ENCODE measurements at regions not wholly inside any gene's neighbourhood (a gene's known extent, or its start where the extent isn't known, plus 50 kb on each side); places are given as distances from the start of the nearest gene placed in this dataset.
"Not testable (repeated sequence)": the region's sequence is repeated elsewhere in the genome, so short reads cannot be mapped to it uniquely, and the experiment has no call there.

DNA sequence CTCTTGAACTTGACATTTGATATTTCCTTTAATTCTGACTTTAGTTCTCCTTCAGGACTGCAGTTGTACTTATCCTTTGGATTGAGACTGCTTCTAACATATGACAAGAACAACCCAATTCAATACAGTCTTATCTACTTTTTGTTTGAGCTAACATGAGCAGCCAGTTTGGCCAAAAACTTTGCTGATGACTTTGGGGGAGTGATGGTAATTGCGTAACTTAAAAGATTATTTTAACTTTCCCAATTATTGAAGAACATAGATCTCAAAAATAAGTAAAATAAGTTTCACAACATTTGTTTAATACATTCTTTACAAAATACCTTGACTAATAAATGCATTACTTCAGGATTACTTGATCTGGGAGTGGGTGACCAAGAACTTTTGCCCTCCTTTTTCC, 1311.1 kb upstream of the NRXN1 start:
- no peaks in the 10 kb centered on the region for H4K20me1 ChIP-seq (ENCODE audit: control insufficient read depth, insufficient read depth, low read depth, low read length)
- H3K27me3 ChIP-seq (ENCODE audit: control insufficient read depth, low read length): no peaks in the 10 kb centered on the region
- H3K4me2 ChIP-seq (ENCODE audit: low read length): no peak overlapping the region
- H3K9me3 ChIP-seq (ENCODE audit: control insufficient read depth, insufficient read depth, low read length): no peaks in the 10 kb centered on the region
- no peaks in the 10 kb centered on the region for H3K79me2 ChIP-seq (ENCODE audit: control insufficient read depth, low read length)
- no peaks in the 10 kb centered on the region for H3K36me3 ChIP-seq (ENCODE audit: control insufficient read depth, low read length)
- no peaks in the 10 kb centered on the region for H3F3A ChIP-seq (ENCODE audit: control insufficient read depth, insufficient read depth)
- H3K4me3 ChIP-seq (ENCODE audit: low read length): no peak overlapping the region
- no peaks in the 10 kb centered on the region for H3K9me2 ChIP-seq (replicated peaks; ENCODE audit: control insufficient read depth, low read length)
- no peak overlapping the region for H3K27ac ChIP-seq (ENCODE audit: low read depth, low read length)
- TF ChIP-seq, protein P1, sequence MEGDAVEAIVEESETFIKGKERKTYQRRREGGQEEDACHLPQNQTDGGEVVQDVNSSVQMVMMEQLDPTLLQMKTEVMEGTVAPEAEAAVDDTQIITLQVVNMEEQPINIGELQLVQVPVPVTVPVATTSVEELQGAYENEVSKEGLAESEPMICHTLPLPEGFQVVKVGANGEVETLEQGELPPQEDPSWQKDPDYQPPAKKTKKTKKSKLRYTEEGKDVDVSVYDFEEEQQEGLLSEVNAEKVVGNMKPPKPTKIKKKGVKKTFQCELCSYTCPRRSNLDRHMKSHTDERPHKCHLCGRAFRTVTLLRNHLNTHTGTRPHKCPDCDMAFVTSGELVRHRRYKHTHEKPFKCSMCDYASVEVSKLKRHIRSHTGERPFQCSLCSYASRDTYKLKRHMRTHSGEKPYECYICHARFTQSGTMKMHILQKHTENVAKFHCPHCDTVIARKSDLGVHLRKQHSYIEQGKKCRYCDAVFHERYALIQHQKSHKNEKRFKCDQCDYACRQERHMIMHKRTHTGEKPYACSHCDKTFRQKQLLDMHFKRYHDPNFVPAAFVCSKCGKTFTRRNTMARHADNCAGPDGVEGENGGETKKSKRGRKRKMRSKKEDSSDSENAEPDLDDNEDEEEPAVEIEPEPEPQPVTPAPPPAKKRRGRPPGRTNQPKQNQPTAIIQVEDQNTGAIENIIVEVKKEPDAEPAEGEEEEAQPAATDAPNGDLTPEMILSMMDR (IDR thresholded peaks at IDR 0.05; ENCODE audit: low read depth, low read length, poor library complexity, severe bottlenecking): no peak
- no peak for TF ChIP-seq EZH2phosphoT487 (IDR thresholded peaks at IDR 0.05; ENCODE audit: borderline replicate concordance, low read length)
- H3K4me1 ChIP-seq (ENCODE audit: control insufficient read depth, low read length): no peaks in the 10 kb centered on the region

GRCh38 chr2:52342458-52342857, 1310.5 kb upstream of the NRXN1 start:
- Histone ChIP-seq H3K4me1 (ENCODE audit: control insufficient read depth, low read length) (no peaks in the 10 kb centered on the region), H4K20me1 (ENCODE audit: control insufficient read depth, insufficient read depth, low read depth, low read length) (no peaks in the 10 kb centered on the region), H3K4me2 (ENCODE audit: low read length) (no peak overlapping the region), H3F3A (ENCODE audit: control insufficient read depth, insufficient read depth) (no peaks in the 10 kb centered on the region), H3K4me3 (ENCODE audit: low read length) (no peak overlapping the region), H3K9me2 (replicated peaks; ENCODE audit: control insufficient read depth, low read length) (no peaks in the 10 kb centered on the region), H3K27ac (ENCODE audit: low read depth, low read length) (no peak overlapping the region), H3K27me3 (ENCODE audit: control insufficient read depth, low read length) (no peaks in the 10 kb centered on the region), H3K79me2 (ENCODE audit: control insufficient read depth, low read length) (no peaks in the 10 kb centered on the region), H3K9me3 (ENCODE audit: control insufficient read depth, insufficient read depth, low read length) (no peaks in the 10 kb centered on the region), H3K36me3 (ENCODE audit: control insufficient read depth, low read length) (no peaks in the 10 kb centered on the region)
- TF ChIP-seq, protein P1 (IDR thresholded peaks at IDR 0.05; ENCODE audit: low read depth, low read length, poor library complexity, severe bottlenecking): no peak
- no peak for TF ChIP-seq EZH2phosphoT487 (IDR thresholded peaks at IDR 0.05; ENCODE audit: borderline replicate concordance, low read length)

- Histone ChIP-seq H3K27me3 (ENCODE audit: control insufficient read depth, low read length) (no peaks in the 10 kb centered on the region), H3F3A (ENCODE audit: control insufficient read depth, insufficient read depth) (no peaks in the 10 kb centered on the region), H3K9me2 (replicated peaks; ENCODE audit: control insufficient read depth, low read length) (no peaks in the 10 kb centered on the region), H3K36me3 (ENCODE audit: control insufficient read depth, low read length) (no peaks in the 10 kb centered on the region), H3K79me2 (ENCODE audit: control insufficient read depth, low read length) (no peaks in the 10 kb centered on the region), H3K9me3 (ENCODE audit: control insufficient read depth, insufficient read depth, low read length) (no peaks in the 10 kb centered on the region), H3K4me3 (ENCODE audit: low read length) (no peak overlapping the region), H3K4me2 (ENCODE audit: low read length) (no peak overlapping the region), H3K27ac (ENCODE audit: low read depth, low read length) (no peak overlapping the region), H4K20me1 (ENCODE audit: control insufficient read depth, insufficient read depth, low read depth, low read length) (no peaks in the 10 kb centered on the region), H3K4me1 (ENCODE audit: control insufficient read depth, low read length) (no peaks in the 10 kb centered on the region)
- no peak for TF ChIP-seq EZH2phosphoT487 (IDR thresholded peaks at IDR 0.05; ENCODE audit: borderline replicate concordance, low read length)
- TF ChIP-seq, protein P1 (IDR thresholded peaks at IDR 0.05; ENCODE audit: low read depth, low read length, poor library complexity, severe bottlenecking): no peak
Observed at GRCh38 chr2:52341732-52342131, 1309.8 kb upstream of the NRXN1 start.

DNA sequence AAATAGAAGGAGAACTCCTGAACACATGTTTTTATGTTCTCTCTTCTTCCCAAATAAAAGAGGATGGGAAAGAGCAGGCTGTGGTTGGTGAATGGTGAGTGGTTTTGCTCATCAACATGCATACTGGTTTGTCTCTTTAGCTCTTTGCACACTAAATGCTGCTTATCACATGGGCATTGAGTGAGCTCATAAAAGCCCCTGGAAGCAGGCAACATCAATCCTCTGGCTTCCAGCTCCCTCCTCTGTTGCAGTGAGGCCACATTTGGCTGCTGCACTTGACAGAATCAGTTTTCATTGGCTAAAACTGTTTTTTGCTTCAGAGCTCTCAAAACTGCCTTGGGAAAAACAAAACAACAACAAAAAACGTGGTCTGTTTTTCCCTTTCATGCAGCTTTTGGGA, 1308.2 kb upstream of the NRXN1 start:
- H3K79me2 ChIP-seq (ENCODE audit: control insufficient read depth, low read length): no peaks in the 10 kb centered on the region
- no peaks in the 10 kb centered on the region for H3K4me1 ChIP-seq (ENCODE audit: control insufficient read depth, low read length)
- H3K9me3 ChIP-seq (ENCODE audit: control insufficient read depth, insufficient read depth, low read length): no peaks in the 10 kb centered on the region
- no peak for TF ChIP-seq EZH2phosphoT487 (IDR thresholded peaks at IDR 0.05; ENCODE audit: borderline replicate concordance, low read length)
- TF ChIP-seq, protein P1 (IDR thresholded peaks at IDR 0.05; ENCODE audit: low read depth, low read length, poor library complexity, severe bottlenecking): no peak
- H3K9me2 ChIP-seq (replicated peaks; ENCODE audit: control insufficient read depth, low read length): no peaks in the 10 kb centered on the region
- H3K4me2 ChIP-seq (ENCODE audit: low read length): no peak overlapping the region
- H3F3A ChIP-seq (ENCODE audit: control insufficient read depth, insufficient read depth): no peaks in the 10 kb centered on the region
- no peaks in the 10 kb centered on the region for H3K27me3 ChIP-seq (ENCODE audit: control insufficient read depth, low read length)
- H4K20me1 ChIP-seq (ENCODE audit: control insufficient read depth, insufficient read depth, low read depth, low read length): no peaks in the 10 kb centered on the region
- no peaks in the 10 kb centered on the region for H3K36me3 ChIP-seq (ENCODE audit: control insufficient read depth, low read length)
- H3K27ac ChIP-seq (ENCODE audit: low read depth, low read length): no peak overlapping the region
- no peak overlapping the region for H3K4me3 ChIP-seq (ENCODE audit: low read length)

GRCh38 chr2:52337786-52338185, 1305.9 kb upstream of the NRXN1 start:
- H3K4me3 ChIP-seq (ENCODE audit: low read length); H3K27me3 ChIP-seq (ENCODE audit: control insufficient read depth, low read length); H3K4me1 ChIP-seq (ENCODE audit: control insufficient read depth, low read length); H4K20me1 ChIP-seq (ENCODE audit: control insufficient read depth, insufficient read depth, low read depth, low read length); H3F3A ChIP-seq (ENCODE audit: control insufficient read depth, insufficient read depth); H3K4me2 ChIP-seq (ENCODE audit: low read length); H3K9me3 ChIP-seq (ENCODE audit: control insufficient read depth, insufficient read depth, low read length); H3K79me2 ChIP-seq (ENCODE audit: control insufficient read depth, low read length); H3K9me2 ChIP-seq (replicated peaks; ENCODE audit: control insufficient read depth, low read length); H3K27ac ChIP-seq (ENCODE audit: low read depth, low read length); H3K36me3 ChIP-seq (ENCODE audit: control insufficient read depth, low read length): not testable (repeated sequence)

Data from DOHH2 (cell line).